ENCODE measurements at regions not wholly inside any gene's neighbourhood (a gene's known extent, or its start where the extent isn't known, plus 50 kb on each side); places are given as distances from the start of the nearest gene placed in this dataset.
"Not testable (repeated sequence)": the region's sequence is repeated elsewhere in the genome, so short reads cannot be mapped to it uniquely, and the experiment has no call there.

DNA sequence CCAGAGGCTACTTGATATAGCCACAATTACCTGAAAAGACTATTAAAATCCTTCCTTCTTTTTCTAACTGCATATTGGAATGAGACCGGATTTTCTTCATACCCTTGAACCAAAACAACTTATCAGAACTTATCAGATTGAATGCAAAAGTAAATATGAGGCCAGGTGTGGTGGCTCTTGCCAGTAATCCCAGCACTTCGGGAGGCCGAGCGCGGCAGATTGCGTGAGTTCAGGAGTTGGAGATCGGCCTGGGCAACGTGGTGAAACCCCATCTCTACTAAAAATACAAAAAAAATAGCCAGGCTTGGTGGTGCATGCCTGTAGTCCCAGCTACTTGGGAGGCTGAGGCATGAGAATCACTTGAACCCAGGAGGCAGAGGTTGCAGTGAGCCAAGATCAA, 72.8 kb upstream of the TOP1 start:
- TF ChIP-seq, protein P1, sequence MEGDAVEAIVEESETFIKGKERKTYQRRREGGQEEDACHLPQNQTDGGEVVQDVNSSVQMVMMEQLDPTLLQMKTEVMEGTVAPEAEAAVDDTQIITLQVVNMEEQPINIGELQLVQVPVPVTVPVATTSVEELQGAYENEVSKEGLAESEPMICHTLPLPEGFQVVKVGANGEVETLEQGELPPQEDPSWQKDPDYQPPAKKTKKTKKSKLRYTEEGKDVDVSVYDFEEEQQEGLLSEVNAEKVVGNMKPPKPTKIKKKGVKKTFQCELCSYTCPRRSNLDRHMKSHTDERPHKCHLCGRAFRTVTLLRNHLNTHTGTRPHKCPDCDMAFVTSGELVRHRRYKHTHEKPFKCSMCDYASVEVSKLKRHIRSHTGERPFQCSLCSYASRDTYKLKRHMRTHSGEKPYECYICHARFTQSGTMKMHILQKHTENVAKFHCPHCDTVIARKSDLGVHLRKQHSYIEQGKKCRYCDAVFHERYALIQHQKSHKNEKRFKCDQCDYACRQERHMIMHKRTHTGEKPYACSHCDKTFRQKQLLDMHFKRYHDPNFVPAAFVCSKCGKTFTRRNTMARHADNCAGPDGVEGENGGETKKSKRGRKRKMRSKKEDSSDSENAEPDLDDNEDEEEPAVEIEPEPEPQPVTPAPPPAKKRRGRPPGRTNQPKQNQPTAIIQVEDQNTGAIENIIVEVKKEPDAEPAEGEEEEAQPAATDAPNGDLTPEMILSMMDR (conservative IDR thresholded peaks at IDR 0.05 in 1 of 2, IDR thresholded peaks at IDR 0.05 in 1 of 2; ENCODE audit: extremely low read depth in 1 of 2, insufficient read depth in 1 of 2, low read depth in 1 of 2, low read length in 2 of 2): not testable (repeated sequence)
- not testable (repeated sequence) for TF ChIP-seq EZH2 (IDR thresholded peaks at IDR 0.05; ENCODE audit: borderline replicate concordance, low read length)

Measured in mammary epithelial cell (primary cell).